ENCODE measurements at regions not wholly inside any gene's neighbourhood (a gene's known extent, or its start where the extent isn't known, plus 50 kb on each side); places are given as distances from the start of the nearest gene placed in this dataset.

GRCh38 chr9:95822583-95823431, 52.7 kb upstream of the ERCC6L2 start:
- H3K36me3 ChIP-seq (ENCODE audit: control insufficient read depth, insufficient read depth, low read length): no peaks in the 10 kb centered on the region
- H3K9me3 ChIP-seq (ENCODE audit: control insufficient read depth, insufficient read depth, low read length): no peaks in the 10 kb centered on the region
- no peak overlapping the region for H3K9ac ChIP-seq (ENCODE audit: low read depth, low read length)
- H3K27ac ChIP-seq (ENCODE audit: low read depth, low read length): no peak overlapping the region
- H3K4me1 ChIP-seq (ENCODE audit: control insufficient read depth, insufficient read depth, low read length): peaks cover 14% of the 10 kb centered on the region
- H3K27me3 ChIP-seq (ENCODE audit: control insufficient read depth, insufficient read depth, low read length): no peaks in the 10 kb centered on the region
- H3K4me3 ChIP-seq (ENCODE audit: low read depth, low read length): no peak overlapping the region

- Histone ChIP-seq H3K9me3 (ENCODE audit: control insufficient read depth, insufficient read depth, low read length) (no peaks in the 10 kb centered on the region), H3K27me3 (ENCODE audit: control insufficient read depth, insufficient read depth, low read length) (no peaks in the 10 kb centered on the region), H3K9ac (ENCODE audit: low read depth, low read length) (no peak overlapping the region), H3K27ac (ENCODE audit: low read depth, low read length) (no peak overlapping the region), H3K4me3 (ENCODE audit: low read depth, low read length) (no peak overlapping the region), H3K36me3 (ENCODE audit: control insufficient read depth, insufficient read depth, low read length) (no peaks in the 10 kb centered on the region), H3K4me1 (ENCODE audit: control insufficient read depth, insufficient read depth, low read length) (peaks cover 14% of the 10 kb centered on the region)
These were observed 53.5 kb upstream of the ERCC6L2 start for GRCh38 chr9:95822015-95822414.

- Histone ChIP-seq H3K4me3 (ENCODE audit: low read depth, low read length) (no peak overlapping the region), H3K4me1 (ENCODE audit: control insufficient read depth, insufficient read depth, low read length) (peaks cover 16% of the 10 kb centered on the region), H3K9ac (ENCODE audit: low read depth, low read length) (no peak overlapping the region), H3K9me3 (ENCODE audit: control insufficient read depth, insufficient read depth, low read length) (no peaks in the 10 kb centered on the region), H3K27ac (ENCODE audit: low read depth, low read length) (no peak overlapping the region), H3K36me3 (ENCODE audit: control insufficient read depth, insufficient read depth, low read length) (no peaks in the 10 kb centered on the region), H3K27me3 (ENCODE audit: control insufficient read depth, insufficient read depth, low read length) (no peaks in the 10 kb centered on the region)
These were observed 55.4 kb upstream of the ERCC6L2 start for GRCh38 chr9:95820074-95820473.

- H3K27ac ChIP-seq (ENCODE audit: low read depth, low read length): no peak overlapping the region
- H3K36me3 ChIP-seq (ENCODE audit: control insufficient read depth, insufficient read depth, low read length): no peaks in the 10 kb centered on the region
These were observed 55.9 kb upstream of the ERCC6L2 start for GRCh38 chr9:95819636-95820035.

GRCh38 chr9:95817205-95817604, 58.3 kb upstream of the ERCC6L2 start:
- Histone ChIP-seq H3K9me3 (ENCODE audit: control insufficient read depth, insufficient read depth, low read length) (no peaks in the 10 kb centered on the region), H3K4me1 (ENCODE audit: control insufficient read depth, insufficient read depth, low read length) (peaks cover 16% of the 10 kb centered on the region), H3K27me3 (ENCODE audit: control insufficient read depth, insufficient read depth, low read length) (no peaks in the 10 kb centered on the region), H3K4me3 (ENCODE audit: low read depth, low read length) (no peak overlapping the region), H3K9ac (ENCODE audit: low read depth, low read length) (no peak overlapping the region), H3K36me3 (ENCODE audit: control insufficient read depth, insufficient read depth, low read length) (no peaks in the 10 kb centered on the region), H3K27ac (ENCODE audit: low read depth, low read length) (no peak overlapping the region)

More at GRCh38 chr9:95819636-95820035, 55.9 kb upstream of the ERCC6L2 start:
- Histone ChIP-seq H3K4me3 (ENCODE audit: low read depth, low read length) (no peak overlapping the region), H3K27me3 (ENCODE audit: control insufficient read depth, insufficient read depth, low read length) (no peaks in the 10 kb centered on the region), H3K9ac (ENCODE audit: low read depth, low read length) (no peak overlapping the region), H3K9me3 (ENCODE audit: control insufficient read depth, insufficient read depth, low read length) (no peaks in the 10 kb centered on the region), H3K4me1 (ENCODE audit: control insufficient read depth, insufficient read depth, low read length) (peaks cover 16% of the 10 kb centered on the region)

- H3K27ac ChIP-seq (ENCODE audit: low read depth, low read length): no peak overlapping the region
These were observed 58.8 kb upstream of the ERCC6L2 start for GRCh38 chr9:95816716-95817115.

GRCh38 chr9:95815961-95816360, 59.5 kb upstream of the ERCC6L2 start:
- Histone ChIP-seq H3K4me3 (ENCODE audit: low read depth, low read length) (no peak overlapping the region), H3K27ac (ENCODE audit: low read depth, low read length) (no peak overlapping the region), H3K27me3 (ENCODE audit: control insufficient read depth, insufficient read depth, low read length) (no peaks in the 10 kb centered on the region), H3K4me1 (ENCODE audit: control insufficient read depth, insufficient read depth, low read length) (peaks cover 16% of the 10 kb centered on the region), H3K9me3 (ENCODE audit: control insufficient read depth, insufficient read depth, low read length) (no peaks in the 10 kb centered on the region), H3K36me3 (ENCODE audit: control insufficient read depth, insufficient read depth, low read length) (no peaks in the 10 kb centered on the region), H3K9ac (ENCODE audit: low read depth, low read length) (no peak overlapping the region)

More at GRCh38 chr9:95816716-95817115, 58.8 kb upstream of the ERCC6L2 start:
- Histone ChIP-seq H3K9me3 (ENCODE audit: control insufficient read depth, insufficient read depth, low read length) (no peaks in the 10 kb centered on the region), H3K4me3 (ENCODE audit: low read depth, low read length) (no peak overlapping the region), H3K4me1 (ENCODE audit: control insufficient read depth, insufficient read depth, low read length) (peaks cover 16% of the 10 kb centered on the region), H3K36me3 (ENCODE audit: control insufficient read depth, insufficient read depth, low read length) (no peaks in the 10 kb centered on the region), H3K9ac (ENCODE audit: low read depth, low read length) (no peak overlapping the region), H3K27me3 (ENCODE audit: control insufficient read depth, insufficient read depth, low read length) (no peaks in the 10 kb centered on the region)

GRCh38 chr9:95815133-95815532, 60.4 kb upstream of the ERCC6L2 start:
- H3K27ac ChIP-seq (ENCODE audit: low read depth, low read length): no peak overlapping the region
- H3K9ac ChIP-seq (ENCODE audit: low read depth, low read length): no peak overlapping the region
- H3K4me1 ChIP-seq (ENCODE audit: control insufficient read depth, insufficient read depth, low read length): peaks cover 15% of the 10 kb centered on the region
- H3K36me3 ChIP-seq (ENCODE audit: control insufficient read depth, insufficient read depth, low read length): no peaks in the 10 kb centered on the region
- H3K4me3 ChIP-seq (ENCODE audit: low read depth, low read length): no peak overlapping the region
- H3K9me3 ChIP-seq (ENCODE audit: control insufficient read depth, insufficient read depth, low read length): no peaks in the 10 kb centered on the region
- H3K27me3 ChIP-seq (ENCODE audit: control insufficient read depth, insufficient read depth, low read length): no peaks in the 10 kb centered on the region

GRCh38 chr9:95813923-95814322, 61.6 kb upstream of the ERCC6L2 start:
- Histone ChIP-seq H3K27me3 (ENCODE audit: control insufficient read depth, insufficient read depth, low read length) (no peaks in the 10 kb centered on the region), H3K9me3 (ENCODE audit: control insufficient read depth, insufficient read depth, low read length) (no peaks in the 10 kb centered on the region), H3K4me1 (ENCODE audit: control insufficient read depth, insufficient read depth, low read length) (peaks cover 4% of the 10 kb centered on the region; the same call in 1 of the 2 replicates), H3K27ac (ENCODE audit: low read depth, low read length) (no peak overlapping the region), H3K36me3 (ENCODE audit: control insufficient read depth, insufficient read depth, low read length) (no peaks in the 10 kb centered on the region), H3K4me3 (ENCODE audit: low read depth, low read length) (no peak overlapping the region), H3K9ac (ENCODE audit: low read depth, low read length) (no peak overlapping the region)

- no peaks in the 10 kb centered on the region for H3K9me3 ChIP-seq (ENCODE audit: control insufficient read depth, insufficient read depth, low read length)
- H3K4me1 ChIP-seq (ENCODE audit: control insufficient read depth, insufficient read depth, low read length): peaks cover 11% of the 10 kb centered on the region
- no peak overlapping the region for H3K27ac ChIP-seq (ENCODE audit: low read depth, low read length)
- H3K27me3 ChIP-seq (ENCODE audit: control insufficient read depth, insufficient read depth, low read length): no peaks in the 10 kb centered on the region
- no peaks in the 10 kb centered on the region for H3K36me3 ChIP-seq (ENCODE audit: control insufficient read depth, insufficient read depth, low read length)
- H3K9ac ChIP-seq (ENCODE audit: low read depth, low read length): no peak overlapping the region
- H3K4me3 ChIP-seq (ENCODE audit: low read depth, low read length): no peak overlapping the region
These were observed 64.7 kb upstream of the ERCC6L2 start for GRCh38 chr9:95810814-95811213.

- Histone ChIP-seq H3K4me3 (ENCODE audit: low read depth, low read length) (no peak overlapping the region), H3K4me1 (ENCODE audit: control insufficient read depth, insufficient read depth, low read length) (peaks cover 7% of the 10 kb centered on the region), H3K36me3 (ENCODE audit: control insufficient read depth, insufficient read depth, low read length) (no peaks in the 10 kb centered on the region), H3K27me3 (ENCODE audit: control insufficient read depth, insufficient read depth, low read length) (no peaks in the 10 kb centered on the region), H3K9ac (ENCODE audit: low read depth, low read length) (no peak overlapping the region), H3K9me3 (ENCODE audit: control insufficient read depth, insufficient read depth, low read length) (no peaks in the 10 kb centered on the region), H3K27ac (ENCODE audit: low read depth, low read length) (no peak overlapping the region)
These were observed 65.4 kb upstream of the ERCC6L2 start for GRCh38 chr9:95810133-95810532.

Measured in HUES48 (cell line).